Smooth muscle cell of the brain vasculature (primary cell): ENCODE measurements at regions not wholly inside any gene's neighbourhood (a gene's known extent, or its start where the extent isn't known, plus 50 kb on each side); places are given as distances from the start of the nearest gene placed in this dataset.
"Not testable (repeated sequence)": the region's sequence is repeated elsewhere in the genome, so short reads cannot be mapped to it uniquely, and the experiment has no call there.

Experiments
- DNase-seq: peaks from one replicate; pipeline ENCODE4 v3.0.0-alpha.2; 2012; ENCODE audit warnings: low read depth, low spot score

DNA sequence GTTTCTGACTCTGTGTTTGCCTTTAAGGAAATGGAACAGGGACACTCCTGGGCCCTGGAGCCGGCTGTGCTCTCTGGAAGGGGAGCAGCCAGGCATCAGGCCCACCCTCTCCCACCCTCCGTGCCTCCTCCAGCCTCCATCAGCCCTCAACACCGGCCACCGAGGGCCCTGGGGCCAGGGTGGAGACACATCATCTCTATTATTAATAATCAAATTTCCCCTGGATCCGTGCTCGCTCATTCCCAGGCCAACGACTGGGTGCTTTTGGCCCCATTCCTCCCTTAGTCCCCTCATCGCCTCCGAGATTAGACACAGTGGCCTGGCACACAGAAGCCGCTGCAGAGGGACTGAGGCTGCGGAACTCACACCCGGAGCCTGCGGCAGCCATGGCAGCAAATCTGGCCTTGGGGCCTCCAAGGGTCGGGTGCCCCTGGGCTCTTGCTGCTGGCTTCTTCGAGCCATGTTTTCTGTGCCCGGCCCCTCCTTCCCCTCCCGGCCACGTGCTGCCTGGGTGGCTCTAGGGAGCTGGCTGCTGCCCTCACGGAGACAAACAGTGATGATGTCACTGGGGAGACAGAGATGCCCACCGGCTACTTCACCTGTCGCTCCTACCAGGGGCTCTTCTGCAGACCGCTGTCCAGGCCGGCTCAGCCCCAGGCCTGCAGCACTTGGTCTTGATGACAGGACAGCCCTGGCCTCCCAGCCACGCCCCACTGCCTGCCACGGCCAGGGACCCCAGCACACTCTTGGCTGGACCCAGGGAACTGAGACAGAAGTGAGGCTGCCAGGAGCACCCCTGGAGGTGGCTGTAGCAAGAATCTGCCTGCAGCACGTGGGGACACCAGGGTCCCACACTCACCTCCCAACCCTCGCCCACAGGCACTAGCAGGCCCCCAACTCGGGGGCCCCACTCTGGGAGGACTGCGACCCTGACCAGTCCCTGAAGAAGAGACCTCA is 76.6 kb upstream of the PPP1R26 start:
- no peak for DNase-seq

DNA sequence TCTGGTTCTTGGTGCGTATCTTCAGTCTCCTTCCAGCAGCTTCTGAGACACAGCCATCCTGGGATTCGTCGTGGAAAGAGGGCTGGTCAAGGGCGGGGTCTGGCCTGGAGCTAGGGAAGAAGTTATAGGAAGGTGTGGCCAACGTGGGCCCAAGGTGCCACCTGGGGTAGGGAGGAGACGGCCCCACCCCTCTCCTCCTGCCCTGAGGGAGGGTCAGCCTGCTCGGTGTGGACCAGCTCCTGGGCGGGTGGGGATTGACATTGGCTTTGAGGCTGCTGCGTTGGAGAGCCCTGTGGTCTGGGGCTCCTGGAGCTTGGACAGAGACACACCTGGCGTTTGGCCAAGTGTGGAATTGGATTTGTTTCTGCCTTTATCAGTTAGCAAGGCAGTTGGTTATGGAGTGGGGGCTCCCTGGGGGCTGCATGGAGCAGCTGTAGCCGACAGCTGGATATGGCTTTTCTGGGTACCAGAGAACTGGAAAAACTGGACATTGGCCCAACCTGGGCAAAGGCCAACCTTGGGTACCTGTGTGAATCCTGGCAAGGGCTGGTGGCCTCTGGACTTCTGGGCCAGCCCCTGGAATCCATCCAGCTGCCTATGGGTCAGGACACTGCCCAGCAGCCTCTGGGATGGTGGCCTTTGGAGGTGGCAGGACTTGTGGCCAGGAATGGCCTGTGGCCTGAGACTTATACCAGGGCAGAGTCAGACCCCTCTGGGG is 75.7 kb upstream of the PPP1R26 start:
- no peak for DNase-seq

GRCh38 chr9:135404451-135405144 is 75.0 kb upstream of the PPP1R26 start:
- no peak for DNase-seq

DNA sequence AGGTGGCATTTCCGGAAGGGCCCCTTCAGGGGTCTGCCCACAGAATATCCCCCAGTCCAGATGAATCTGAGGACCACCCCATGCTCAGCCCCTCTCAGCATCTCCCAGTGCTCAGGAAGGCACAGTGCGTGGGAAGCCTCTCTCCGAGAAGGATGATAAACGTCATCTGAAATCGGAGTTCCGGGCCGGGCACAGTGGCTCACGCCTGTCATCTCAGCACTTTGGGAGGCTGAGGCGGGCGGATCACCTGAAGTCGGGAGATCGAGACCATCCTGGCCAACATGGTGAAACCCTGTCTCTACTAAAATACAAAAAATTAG is 74.5 kb upstream of the PPP1R26 start:
- DNase-seq, result not testable (repeated sequence)

- DNase-seq, result no peak
Observed at GRCh38 chr9:135408476-135409254, 70.9 kb upstream of the PPP1R26 start.

- DNase-seq, result no peak
Observed at GRCh38 chr9:135409286-135410200, 70.0 kb upstream of the PPP1R26 start.

GRCh38 chr9:135410421-135410820 is 69.2 kb upstream of the PPP1R26 start:
- DNase-seq, result no peak

DNA sequence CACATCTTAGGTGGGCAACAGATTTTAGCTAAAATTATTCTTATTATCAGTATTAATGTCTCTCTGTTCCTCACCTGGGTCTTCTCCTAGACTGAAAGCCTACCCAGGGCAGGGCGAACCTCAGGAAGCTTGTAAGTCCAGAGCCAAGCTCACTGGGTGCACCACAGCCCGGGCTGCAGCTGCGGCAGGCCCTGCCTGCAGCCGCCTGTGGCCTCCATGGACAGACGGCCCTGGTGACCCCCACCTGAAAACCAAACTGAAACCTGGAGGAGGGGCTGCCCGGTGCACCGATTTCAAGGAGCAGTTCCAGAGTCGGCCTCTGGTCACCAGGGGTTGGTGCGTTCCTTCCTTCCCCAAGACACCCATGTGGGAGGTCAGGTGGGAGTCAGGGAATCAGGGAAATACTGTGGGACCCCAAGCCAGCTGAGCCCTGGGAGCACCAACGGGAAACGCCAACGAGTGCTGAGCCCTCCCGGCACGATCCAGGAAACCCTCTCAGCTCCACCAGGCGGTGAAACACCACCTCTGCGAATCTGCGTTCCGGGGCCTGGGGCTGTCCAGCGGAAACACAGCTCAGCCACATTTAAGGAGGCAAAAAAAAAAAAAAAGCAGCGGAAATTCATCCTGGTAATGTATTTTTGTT is 68.6 kb upstream of the PPP1R26 start:
- no peak for DNase-seq

GRCh38 chr9:135411605-135412004 is 68.0 kb upstream of the PPP1R26 start:
- DNase-seq, result not testable (repeated sequence)

DNA sequence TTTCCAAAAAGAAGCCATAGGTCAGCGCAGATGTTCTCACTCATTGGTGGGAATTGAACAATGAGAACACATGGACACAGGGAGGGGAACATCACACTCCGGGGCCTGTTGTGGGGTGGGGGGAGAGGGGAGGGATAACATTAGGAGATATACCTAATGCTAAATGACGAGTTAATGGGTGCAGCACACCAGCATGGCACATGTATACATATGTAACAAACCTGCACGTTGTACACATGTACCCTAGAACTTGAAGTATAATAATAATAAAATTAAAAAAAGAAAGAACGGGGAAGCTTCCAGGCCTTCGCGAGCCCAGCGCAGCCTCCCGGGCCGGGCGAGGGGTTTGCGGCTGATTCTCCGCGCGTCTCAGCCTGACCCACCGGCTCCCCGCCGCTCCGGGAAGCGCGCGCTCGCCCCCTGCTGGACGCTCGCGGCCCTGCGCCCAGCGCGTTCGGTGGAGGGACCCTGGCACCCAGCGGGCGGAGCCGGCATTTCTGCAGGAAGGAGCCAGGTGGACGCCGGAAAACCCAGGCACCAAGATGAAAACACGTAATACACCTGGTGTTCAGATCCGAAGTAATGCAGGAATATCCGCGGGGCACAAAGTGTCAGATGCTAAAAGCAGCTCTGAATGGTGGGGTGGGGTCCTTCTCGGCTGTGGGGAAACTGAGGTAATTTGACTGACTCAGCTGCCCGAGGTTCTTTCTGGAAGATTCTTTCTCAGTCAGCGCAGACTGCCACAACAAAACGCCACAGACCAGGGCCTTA is 67.1 kb upstream of the PPP1R26 start:
- peak; percentile 9 for DNase-seq

DNA sequence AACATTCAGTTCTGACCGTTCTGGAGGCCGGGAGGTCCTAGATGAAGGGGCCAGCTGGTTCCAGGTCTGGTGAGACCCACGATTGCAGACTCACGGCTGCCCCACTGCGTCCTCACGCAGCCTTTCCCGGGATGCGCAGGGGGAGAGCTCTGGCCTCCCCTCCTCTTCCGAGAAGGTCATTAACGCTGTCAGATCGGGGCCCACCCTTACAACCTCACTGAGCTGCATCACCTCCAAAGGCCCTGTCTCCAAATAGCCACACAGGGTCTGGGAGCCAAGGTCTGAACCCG is 66.6 kb upstream of the PPP1R26 start:
- DNase-seq, result no peak

DNA sequence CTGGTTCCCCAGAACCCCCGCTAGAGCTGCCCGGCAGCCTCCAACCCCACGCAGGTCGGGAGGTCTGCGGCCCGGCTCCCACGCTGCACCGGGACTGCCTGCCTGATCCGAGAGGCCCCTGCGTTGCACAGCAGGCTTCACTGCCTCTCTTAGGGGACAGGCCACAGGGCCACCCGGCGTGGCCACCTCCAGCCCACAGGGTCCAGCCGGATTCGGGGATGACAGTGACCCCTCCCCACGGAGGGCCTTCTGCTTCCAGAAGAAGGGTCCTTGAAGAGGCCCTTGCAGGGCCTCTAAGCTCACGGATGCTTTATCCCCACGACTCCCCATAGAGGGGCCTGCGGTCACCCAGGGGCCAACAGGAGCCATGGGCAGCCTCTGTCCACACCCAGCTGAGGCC is 66.1 kb upstream of the PPP1R26 start:
- no peak for DNase-seq

DNA sequence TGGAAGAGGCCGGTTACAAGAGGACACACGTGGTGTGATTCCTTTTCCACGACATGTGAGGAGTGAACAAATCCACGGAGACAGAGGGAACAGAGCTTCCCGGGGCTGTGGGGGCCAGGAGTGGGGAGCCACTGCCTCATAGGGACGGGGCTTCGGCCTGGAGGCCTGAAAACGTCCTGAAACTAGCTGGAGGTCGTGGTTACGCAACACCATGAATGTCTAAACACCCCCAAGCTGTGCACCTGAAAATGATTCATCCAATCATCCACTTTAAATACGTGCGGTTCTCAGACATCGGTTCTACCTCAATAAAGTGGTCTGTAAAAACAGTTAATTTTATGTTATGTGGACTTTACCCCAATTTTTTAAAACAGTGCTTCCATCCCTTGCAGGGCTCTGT is 65.3 kb upstream of the PPP1R26 start:
- no peak for DNase-seq

DNA sequence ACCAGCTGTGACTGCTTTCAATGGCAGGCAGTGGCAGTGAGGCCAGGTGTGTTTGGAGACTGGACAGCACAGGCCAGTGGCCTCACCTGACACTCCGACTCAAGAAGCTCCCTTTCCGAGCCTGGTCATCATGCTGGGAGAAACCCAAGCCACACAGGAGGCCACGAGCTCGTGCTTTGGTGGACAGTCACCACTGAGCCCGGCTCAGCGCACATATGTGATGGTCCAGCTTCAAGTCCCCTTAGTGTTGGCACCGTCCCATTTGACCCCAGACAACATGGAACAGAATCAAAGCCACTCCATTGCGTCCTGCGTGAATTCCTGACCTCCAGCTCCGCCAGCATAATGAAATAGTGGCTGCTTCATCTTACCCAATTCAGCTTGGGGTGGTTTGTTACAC is 64.0 kb upstream of the PPP1R26 start:
- DNase-seq, result no peak

GRCh38 chr9:135416664-135417290 is 62.8 kb upstream of the PPP1R26 start:
- DNase-seq, result no peak

GRCh38 chr9:135418161-135418560 is 61.4 kb upstream of the PPP1R26 start:
- no peak for DNase-seq

DNA sequence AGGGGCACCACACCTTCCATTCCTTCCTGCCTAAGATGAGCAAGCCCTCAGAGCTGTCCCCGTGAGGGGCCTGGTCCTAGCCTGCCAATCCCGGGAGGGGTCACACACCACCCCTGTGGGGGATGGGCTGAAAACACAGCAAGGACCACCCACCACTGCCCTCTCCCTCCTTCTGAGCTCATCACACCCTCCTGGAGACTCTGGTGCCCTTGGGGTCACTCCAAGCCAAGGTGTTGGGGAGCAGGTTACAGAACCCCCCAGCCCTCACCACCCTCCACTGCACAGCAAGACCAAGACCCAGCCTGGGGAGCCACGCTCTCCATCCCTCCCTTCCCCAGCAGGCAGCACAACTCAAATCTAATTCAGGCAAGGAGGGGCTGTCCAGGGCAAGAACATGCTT is 60.5 kb upstream of the PPP1R26 start:
- DNase-seq, result no peak

DNA sequence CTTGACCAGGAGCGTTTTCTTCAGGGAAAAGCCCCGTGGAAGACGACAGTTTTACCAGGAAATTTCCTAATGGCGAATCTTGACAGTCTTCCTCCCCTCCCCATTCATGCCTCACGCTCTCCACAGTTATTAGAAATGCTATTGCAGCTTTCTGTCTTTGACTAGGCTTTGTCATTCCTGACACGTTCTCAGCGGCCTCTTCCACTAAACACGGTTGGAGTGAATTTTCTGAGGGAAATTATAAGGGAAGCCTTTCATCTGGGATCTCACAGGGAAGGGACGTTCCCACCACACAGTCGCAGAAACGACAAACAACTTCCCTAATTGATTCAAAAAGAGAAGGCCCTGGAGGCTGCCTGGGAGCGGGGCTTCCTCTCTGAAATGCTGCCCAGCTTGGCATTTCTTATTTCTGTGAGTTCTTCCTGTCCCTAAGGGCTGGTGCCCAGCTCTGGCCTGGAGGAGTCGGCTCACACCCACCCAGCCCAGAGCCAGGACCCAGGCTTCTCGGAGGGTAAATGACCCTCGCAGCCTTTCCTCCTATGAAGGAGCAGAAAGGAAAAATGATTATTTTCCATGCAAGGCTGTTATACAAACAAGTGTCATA is 57.1 kb upstream of the PPP1R26 start:
- no peak for DNase-seq

- DNase-seq, result no peak
Observed at GRCh38 chr9:135423725-135424124, 55.9 kb upstream of the PPP1R26 start.
